Neural progenitor cell (in vitro differentiated cells): ENCODE measurements at regions not wholly inside any gene's neighbourhood (a gene's known extent, or its start where the extent isn't known, plus 50 kb on each side); places are given as distances from the start of the nearest gene placed in this dataset.

Experiments
- CTCF ChIP-seq: fragments of 200-600 bp; sonication (generic); IDR thresholded peaks from 2 replicates; pipeline ENCODE4 v1.5.1; 2017; ENCODE audit warnings: antibody characterized with exemption, mild to moderate bottlenecking
- EZH2phosphoT487 ChIP-seq: fragments of 200-600 bp; sonication (generic); IDR thresholded peaks from 2 replicates; pipeline ENCODE4 v1.6.1; 2017; ENCODE audit warnings: antibody characterized with exemption

- no peak for TF ChIP-seq CTCF
- no peak for TF ChIP-seq EZH2phosphoT487
Measured at GRCh38 chr10:94251568-94251967, 111.2 kb downstream of the NOC3L start.
